22Rv1 (cell line): ENCODE measurements at regions not wholly inside any gene's neighbourhood (a gene's known extent, or its start where the extent isn't known, plus 50 kb on each side); places are given as distances from the start of the nearest gene placed in this dataset.
"Not testable (repeated sequence)": the region's sequence is repeated elsewhere in the genome, so short reads cannot be mapped to it uniquely, and the experiment has no call there.

ENCODE experiments used
- H3K27ac ChIP-seq: fragments of 450-650 bp; 2 replicates; pipeline ENCODE4 v1.5.1; 2017
- ZFX ChIP-seq: fragments of 450-650 bp; IDR thresholded peaks from 2 replicates; pipeline ENCODE4 v1.6.1; 2017; ENCODE audit warnings: antibody characterized with exemption, borderline replicate concordance
- TF ChIP-seq, protein P1 (sequence below): fragments of 450-650 bp; IDR thresholded peaks from 2 replicates; pipeline ENCODE4 v1.5.1; 2017; ENCODE audit warnings: mild to moderate bottlenecking

GRCh38 chr2:242002944-242003343, 133.4 kb downstream of the RTP5 start:
- TF ChIP-seq ZFX: no peak
- TF ChIP-seq, protein P1, sequence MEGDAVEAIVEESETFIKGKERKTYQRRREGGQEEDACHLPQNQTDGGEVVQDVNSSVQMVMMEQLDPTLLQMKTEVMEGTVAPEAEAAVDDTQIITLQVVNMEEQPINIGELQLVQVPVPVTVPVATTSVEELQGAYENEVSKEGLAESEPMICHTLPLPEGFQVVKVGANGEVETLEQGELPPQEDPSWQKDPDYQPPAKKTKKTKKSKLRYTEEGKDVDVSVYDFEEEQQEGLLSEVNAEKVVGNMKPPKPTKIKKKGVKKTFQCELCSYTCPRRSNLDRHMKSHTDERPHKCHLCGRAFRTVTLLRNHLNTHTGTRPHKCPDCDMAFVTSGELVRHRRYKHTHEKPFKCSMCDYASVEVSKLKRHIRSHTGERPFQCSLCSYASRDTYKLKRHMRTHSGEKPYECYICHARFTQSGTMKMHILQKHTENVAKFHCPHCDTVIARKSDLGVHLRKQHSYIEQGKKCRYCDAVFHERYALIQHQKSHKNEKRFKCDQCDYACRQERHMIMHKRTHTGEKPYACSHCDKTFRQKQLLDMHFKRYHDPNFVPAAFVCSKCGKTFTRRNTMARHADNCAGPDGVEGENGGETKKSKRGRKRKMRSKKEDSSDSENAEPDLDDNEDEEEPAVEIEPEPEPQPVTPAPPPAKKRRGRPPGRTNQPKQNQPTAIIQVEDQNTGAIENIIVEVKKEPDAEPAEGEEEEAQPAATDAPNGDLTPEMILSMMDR: no peak
- H3K27ac ChIP-seq: no peak overlapping the region

DNA sequence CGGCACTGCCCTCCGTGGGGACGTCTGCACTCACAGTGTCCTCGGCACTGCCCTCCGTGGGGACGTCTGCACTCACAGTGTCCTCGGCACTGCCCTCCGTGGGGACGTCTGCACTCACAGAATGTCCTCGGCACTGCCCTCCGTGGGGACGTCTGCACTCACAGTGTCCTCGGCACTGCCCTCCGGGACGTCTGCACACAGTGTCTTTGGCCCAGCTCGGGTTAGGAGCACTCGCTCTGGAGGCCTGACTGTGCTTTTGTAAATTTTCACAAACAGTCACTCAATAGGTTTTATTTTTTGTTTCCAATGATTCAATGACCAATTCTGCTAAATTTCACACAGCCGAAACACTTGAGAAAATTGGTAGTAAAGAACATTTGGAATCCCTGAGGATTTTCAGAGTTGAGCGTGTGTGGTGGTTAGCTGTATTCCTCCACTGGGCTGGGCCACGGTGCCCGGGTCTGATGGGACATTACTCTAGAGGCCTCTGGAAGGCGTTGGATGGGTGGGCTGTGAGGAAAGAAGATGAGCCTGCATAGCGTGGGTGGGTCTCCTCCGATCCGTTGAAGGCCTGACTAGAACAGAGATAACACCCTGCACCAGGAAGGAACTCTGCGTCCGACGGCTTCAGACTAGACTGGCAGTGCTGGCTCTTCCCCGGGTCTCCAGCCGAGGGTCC, 134.8 kb downstream of the RTP5 start:
- H3K27ac ChIP-seq: no peak overlapping the region
- no peak for TF ChIP-seq ZFX
- TF ChIP-seq, protein P1: no peak

- TF ChIP-seq ZFX: no peak
- TF ChIP-seq, protein P1: no peak
- H3K27ac ChIP-seq: no peak overlapping the region
These were observed 135.3 kb downstream of the RTP5 start for GRCh38 chr2:242004902-242005230.

- H3K27ac ChIP-seq: not testable (repeated sequence)
These were observed 136.6 kb downstream of the RTP5 start for GRCh38 chr2:242006091-242006634.

GRCh38 chr2:242008908-242009307, 139.4 kb downstream of the RTP5 start:
- not testable (repeated sequence) for H3K27ac ChIP-seq

GRCh38 chr2:242009846-242010245, 140.3 kb downstream of the RTP5 start:
- H3K27ac ChIP-seq: not testable (repeated sequence)

GRCh38 chr2:242010252-242011166, 141.0 kb downstream of the RTP5 start:
- not testable (repeated sequence) for H3K27ac ChIP-seq

- TF ChIP-seq, protein P1: no peak
- TF ChIP-seq ZFX: no peak
These were observed 141.6 kb downstream of the RTP5 start for GRCh38 chr2:242011167-242011513.

DNA sequence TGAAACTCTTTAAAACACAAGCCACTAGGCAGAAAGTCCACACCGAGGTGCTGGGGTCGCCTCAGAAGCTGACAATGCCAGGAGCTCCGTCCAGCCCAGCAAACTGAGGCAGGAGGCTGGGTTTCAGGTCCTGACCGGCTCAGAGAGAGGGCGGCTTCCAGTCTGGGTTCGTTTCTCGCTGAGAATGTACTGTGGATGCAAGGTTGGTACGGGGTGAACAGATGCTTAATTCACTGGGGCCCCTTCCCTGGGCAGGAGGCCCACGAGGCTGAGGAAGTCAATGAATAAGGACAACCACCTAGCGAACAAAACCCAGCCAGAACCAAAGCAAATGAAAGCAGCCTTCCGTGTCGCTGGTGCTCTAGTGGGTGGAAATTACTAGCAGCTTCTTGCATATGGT, 142.0 kb downstream of the RTP5 start:
- no peak overlapping the region for H3K27ac ChIP-seq
- TF ChIP-seq, protein P1: no peak
- no peak for TF ChIP-seq ZFX

More at GRCh38 chr2:242011167-242011513, 141.6 kb downstream of the RTP5 start:
- no peak overlapping the region for H3K27ac ChIP-seq
